SK-N-SH treated with all-trans-retinoic acid at 6 μM for 48 hours (cell line): ENCODE measurements at regions not wholly inside any gene's neighbourhood (a gene's known extent, or its start where the extent isn't known, plus 50 kb on each side); places are given as distances from the start of the nearest gene placed in this dataset.

ENCODE experiments used
- ARNTL ChIP-seq: fragments of 450-650 bp; formaldehyde crosslinking; IDR thresholded peaks from 2 replicates; pipeline ENCODE4 v1.5.0; 2020; ENCODE audit warnings: low read depth, mild to moderate bottlenecking, moderate library complexity, borderline replicate concordance
- BACH2 ChIP-seq: fragments of 250-450 bp; sonication (Bioruptor Pico); IDR thresholded peaks from 2 replicates; pipeline ENCODE4 v1.9.0; 2021; ENCODE audit warnings: mild to moderate bottlenecking, borderline replicate concordance
- CSDC2 ChIP-seq: fragments of 250-450 bp; sonication (Bioruptor Pico); IDR thresholded peaks from 2 replicates; pipeline ENCODE4 v1.5.0; 2020; ENCODE audit warnings: mild to moderate bottlenecking, moderate library complexity
- ESRRG ChIP-seq: fragments of 250-450 bp; sonication (Bioruptor Pico); IDR thresholded peaks from 2 replicates; pipeline ENCODE4 v1.6.1; 2021; ENCODE audit warnings: mild to moderate bottlenecking
- ISL1 ChIP-seq: fragments of 250-450 bp; sonication (Bioruptor Pico); IDR thresholded peaks from 2 replicates; pipeline ENCODE4 v2.1.2; 2022; ENCODE audit warnings: mild to moderate bottlenecking, moderate library complexity
- POU6F1 ChIP-seq: fragments of 250-450 bp; sonication (Bioruptor Pico); IDR thresholded peaks from 2 replicates; pipeline ENCODE4 v1.8.0; 2021; ENCODE audit warnings: low read depth, mild to moderate bottlenecking, moderate library complexity, borderline replicate concordance
- RARB ChIP-seq: fragments of 250-450 bp; sonication (Bioruptor Pico); IDR thresholded peaks from 2 replicates; pipeline ENCODE4 v1.8.0; 2021; ENCODE audit warnings: mild to moderate bottlenecking, moderate library complexity
- ZFP30 ChIP-seq: fragments of 450-650 bp; formaldehyde crosslinking; IDR thresholded peaks from 2 replicates; pipeline ENCODE4 v1.5.0; 2022; ENCODE audit warnings: mild to moderate bottlenecking, moderate library complexity
- ZNF565 ChIP-seq: fragments of 450-650 bp; formaldehyde crosslinking; conservative IDR thresholded peaks from 2 replicates; pipeline ENCODE4 v1.5.0; 2020; ENCODE audit warnings: low read depth, mild to moderate bottlenecking, moderate library complexity
- TF ChIP-seq, protein P1 (sequence below): fragments of 250-450 bp; sonication (Bioruptor Pico); IDR thresholded peaks from 2 replicates; pipeline ENCODE4 v1.8.0; 2020; ENCODE audit warnings: mild to moderate bottlenecking, moderate library complexity, borderline replicate concordance
- TF ChIP-seq, protein P2 (sequence below): fragments of 250-450 bp; sonication (Bioruptor Pico); IDR thresholded peaks from 2 replicates; pipeline ENCODE4 v1.5.1; 2020; ENCODE audit warnings: low read depth, mild to moderate bottlenecking, moderate library complexity

DNA sequence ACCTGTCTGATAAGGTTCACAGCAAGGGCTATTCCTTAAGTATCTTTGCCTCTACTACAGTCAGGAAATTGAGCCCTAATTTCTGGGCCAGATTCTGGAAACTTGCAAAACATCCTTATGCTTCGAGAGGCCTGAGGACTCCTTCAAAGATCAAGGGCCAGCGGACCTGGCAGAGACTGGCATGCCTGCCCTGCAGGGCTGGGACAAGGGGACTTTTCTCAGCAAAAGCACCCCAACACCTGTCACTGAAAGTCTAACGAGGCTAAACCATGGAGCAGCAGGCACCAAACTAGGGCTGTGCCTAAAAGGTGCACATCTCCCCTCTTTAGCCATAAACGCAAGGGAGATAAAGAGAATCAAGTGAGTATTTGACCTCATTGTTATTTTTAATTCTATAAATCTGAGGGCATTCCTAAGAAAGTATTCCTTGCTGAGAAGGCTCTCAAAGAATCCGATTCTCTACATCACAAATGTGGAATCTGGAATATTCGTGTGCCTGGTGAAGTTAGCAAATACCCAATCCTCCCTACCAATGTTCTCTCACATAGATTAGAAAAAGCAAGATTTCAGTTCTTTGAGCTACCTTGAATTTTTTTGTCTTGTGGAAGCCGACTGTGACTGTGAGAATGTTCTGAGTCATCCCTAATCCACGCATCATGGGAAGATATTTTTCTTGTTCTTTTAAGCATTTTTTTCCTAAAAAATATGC is 328.2 kb upstream of the NOVA1 start:
- TF ChIP-seq ESRRG (CRISPR knock-in tag) (no peak), ZFP30 (CRISPR knock-in tag) (no peak), ISL1 (CRISPR knock-in tag) (no peak), CSDC2 (CRISPR knock-in tag) (no peak), ZNF565 (CRISPR knock-in tag) (no peak), ARNTL (CRISPR knock-in tag) (no peak), BACH2 (CRISPR knock-in tag) (no peak), RARB (CRISPR knock-in tag) (no peak), POU6F1 (no peak)
- TF ChIP-seq, protein P1, sequence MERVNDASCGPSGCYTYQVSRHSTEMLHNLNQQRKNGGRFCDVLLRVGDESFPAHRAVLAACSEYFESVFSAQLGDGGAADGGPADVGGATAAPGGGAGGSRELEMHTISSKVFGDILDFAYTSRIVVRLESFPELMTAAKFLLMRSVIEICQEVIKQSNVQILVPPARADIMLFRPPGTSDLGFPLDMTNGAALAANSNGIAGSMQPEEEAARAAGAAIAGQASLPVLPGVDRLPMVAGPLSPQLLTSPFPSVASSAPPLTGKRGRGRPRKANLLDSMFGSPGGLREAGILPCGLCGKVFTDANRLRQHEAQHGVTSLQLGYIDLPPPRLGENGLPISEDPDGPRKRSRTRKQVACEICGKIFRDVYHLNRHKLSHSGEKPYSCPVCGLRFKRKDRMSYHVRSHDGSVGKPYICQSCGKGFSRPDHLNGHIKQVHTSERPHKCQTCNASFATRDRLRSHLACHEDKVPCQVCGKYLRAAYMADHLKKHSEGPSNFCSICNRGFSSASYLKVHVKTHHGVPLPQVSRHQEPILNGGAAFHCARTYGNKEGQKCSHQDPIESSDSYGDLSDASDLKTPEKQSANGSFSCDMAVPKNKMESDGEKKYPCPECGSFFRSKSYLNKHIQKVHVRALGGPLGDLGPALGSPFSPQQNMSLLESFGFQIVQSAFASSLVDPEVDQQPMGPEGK (CRISPR knock-in tag) = no peak
- TF ChIP-seq, protein P2, sequence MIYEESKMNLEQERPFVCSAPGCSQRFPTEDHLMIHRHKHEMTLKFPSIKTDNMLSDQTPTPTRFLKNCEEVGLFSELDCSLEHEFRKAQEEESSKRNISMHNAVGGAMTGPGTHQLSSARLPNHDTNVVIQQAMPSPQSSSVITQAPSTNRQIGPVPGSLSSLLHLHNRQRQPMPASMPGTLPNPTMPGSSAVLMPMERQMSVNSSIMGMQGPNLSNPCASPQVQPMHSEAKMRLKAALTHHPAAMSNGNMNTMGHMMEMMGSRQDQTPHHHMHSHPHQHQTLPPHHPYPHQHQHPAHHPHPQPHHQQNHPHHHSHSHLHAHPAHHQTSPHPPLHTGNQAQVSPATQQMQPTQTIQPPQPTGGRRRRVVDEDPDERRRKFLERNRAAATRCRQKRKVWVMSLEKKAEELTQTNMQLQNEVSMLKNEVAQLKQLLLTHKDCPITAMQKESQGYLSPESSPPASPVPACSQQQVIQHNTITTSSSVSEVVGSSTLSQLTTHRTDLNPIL (CRISPR knock-in tag) = no peak
